HepG2 (cell line): ENCODE measurements at regions not wholly inside any gene's neighbourhood (a gene's known extent, or its start where the extent isn't known, plus 50 kb on each side); places are given as distances from the start of the nearest gene placed in this dataset.
"Not testable (repeated sequence)": the region's sequence is repeated elsewhere in the genome, so short reads cannot be mapped to it uniquely, and the experiment has no call there.

Experiments used
- ARHGAP35 ChIP-seq: sonication (generic); formaldehyde crosslinking; IDR thresholded peaks from 2 replicates; pipeline ENCODE4 v1.9.0; 2022; ENCODE audit warnings: mild to moderate bottlenecking, inconsistent platforms, moderate library complexity, missing genetic modification reagents, borderline replicate concordance
- NCOR1 ChIP-seq: fragments of 200-600 bp; sonication (generic); IDR thresholded peaks from 2 replicates; pipeline ENCODE4 v1.7.0; 2017; ENCODE audit warnings: antibody characterized with exemption, low read length, borderline replicate concordance
- NFIB ChIP-seq: sonication (generic); formaldehyde crosslinking; IDR thresholded peaks from 2 replicates; pipeline ENCODE4 v1.9.0; 2021; ENCODE audit warnings: missing genetic modification reagents, mild to moderate bottlenecking, borderline replicate concordance
- ZNF772 ChIP-seq: sonication (generic); formaldehyde crosslinking; IDR thresholded peaks from 2 replicates; pipeline ENCODE4 v1.5.0; 2020; ENCODE audit warnings: mild to moderate bottlenecking, missing genetic modification reagents

DNA sequence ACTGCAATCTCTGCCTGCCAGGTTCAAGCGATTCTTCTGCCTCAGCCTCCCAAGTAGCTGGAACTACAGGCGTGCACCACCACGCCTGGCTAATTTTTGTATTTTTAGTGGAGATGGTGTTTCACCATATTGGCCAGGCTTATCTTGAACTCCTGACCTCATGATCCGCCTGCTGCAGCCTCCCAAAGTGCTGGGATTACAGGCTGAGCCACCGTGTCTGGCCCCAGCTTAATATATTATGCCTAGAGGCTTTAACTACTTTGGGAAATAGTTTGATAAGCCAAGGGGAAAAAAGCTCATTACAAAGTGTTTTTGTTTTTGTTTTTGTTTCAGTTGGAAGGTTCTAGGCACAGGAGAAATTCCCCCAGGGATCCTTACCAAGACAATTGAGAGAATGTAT is 184.2 kb upstream of the FAM241A start:
- TF ChIP-seq NCOR1; ARHGAP35 (CRISPR knock-in tag); ZNF772; NFIB (CRISPR knock-in tag): not testable (repeated sequence)
